GM23248 (cell line): ENCODE measurements at regions not wholly inside any gene's neighbourhood (a gene's known extent, or its start where the extent isn't known, plus 50 kb on each side); places are given as distances from the start of the nearest gene placed in this dataset.

Experiments
- EZH2 ChIP-seq: fragments of 200-600 bp; sonication (generic); IDR thresholded peaks from 2 replicates; pipeline ENCODE4 v1.6.1; 2018; ENCODE audit warnings: antibody characterized with exemption, mild to moderate bottlenecking; ENCODE audit not compliant: insufficient read depth, poor library complexity, severe bottlenecking
- EZH2phosphoT487 ChIP-seq: fragments of 200-600 bp; sonication (generic); IDR thresholded peaks from 2 replicates; pipeline ENCODE4 v1.6.1; 2018; ENCODE audit warnings: antibody characterized with exemption, moderate library complexity, mild to moderate bottlenecking, low read depth; ENCODE audit not compliant: insufficient read depth

- no peak for TF ChIP-seq EZH2
- no peak for TF ChIP-seq EZH2phosphoT487
Observed at GRCh38 chr3:75232216-75232615, 431.9 kb upstream of the FRG2C start.
